ENCODE measurements at regions not wholly inside any gene's neighbourhood (a gene's known extent, or its start where the extent isn't known, plus 50 kb on each side); places are given as distances from the start of the nearest gene placed in this dataset.

DNA sequence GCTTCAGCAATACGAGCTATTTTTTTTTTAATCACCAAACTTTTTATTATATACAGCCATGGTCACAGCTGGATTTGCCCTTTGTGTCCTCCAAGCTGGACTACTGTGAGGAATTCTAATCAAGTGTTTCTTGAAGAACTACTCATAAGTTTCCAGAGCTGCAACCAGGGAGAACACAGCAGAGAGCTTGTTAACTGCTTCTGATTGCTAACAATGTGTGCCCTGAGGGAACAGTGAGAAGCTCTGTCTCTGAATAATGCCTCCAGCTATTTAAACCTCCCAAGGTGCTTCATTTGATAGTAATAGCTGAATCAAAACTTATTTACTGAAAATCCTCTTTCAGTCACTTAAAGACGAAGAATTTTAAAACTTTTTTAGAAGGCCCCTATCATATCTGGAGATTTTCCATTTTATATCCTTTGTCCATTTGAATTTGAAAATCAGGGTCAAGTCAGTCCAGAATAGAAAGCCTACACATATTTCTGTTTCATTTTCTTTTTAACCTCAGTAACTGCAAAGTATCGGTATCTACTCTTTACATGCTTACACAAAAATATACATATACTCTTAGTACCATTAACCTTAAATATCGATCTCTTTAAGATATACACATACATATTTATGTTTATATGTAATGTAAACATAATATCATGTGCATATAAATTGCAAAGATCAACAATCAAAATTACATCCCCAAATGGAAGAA, 1024.2 kb downstream of the GRM8 start:
- H3K27me3 Mint-ChIP-seq, result peaks cover 3% of the 10 kb centered on the region

DNA sequence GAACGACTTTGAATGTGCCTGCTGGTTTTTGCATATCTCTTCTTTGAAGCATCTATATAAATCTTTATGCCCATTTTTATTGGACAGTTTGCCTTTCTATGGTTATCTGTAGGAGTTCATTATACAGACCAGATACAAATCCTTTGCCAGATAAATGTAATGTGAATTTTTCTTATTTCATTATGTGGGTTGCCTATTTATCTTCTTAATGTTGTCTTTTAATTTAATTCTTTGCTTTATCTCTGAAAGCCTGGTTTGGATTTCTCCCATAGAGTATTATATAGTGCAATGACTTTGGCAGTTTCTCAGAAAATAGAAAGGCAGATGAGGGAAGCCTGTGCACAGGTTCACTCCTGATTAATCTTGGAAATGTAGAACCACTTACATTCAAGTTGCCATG, 1025.1 kb downstream of the GRM8 start:
- Mint-ChIP-seq H3K36me3 (ENCODE audit: insufficient read depth) (no peaks in the 10 kb centered on the region), H3K27me3 (no peaks in the 10 kb centered on the region), H3K27ac (no peak overlapping the region), H3K4me1 (ENCODE audit: low read depth) (no peaks in the 10 kb centered on the region), H3K4me3 (ENCODE audit: low read depth) (no peak overlapping the region), H3K9me3 (ENCODE audit: low read depth) (no peaks in the 10 kb centered on the region)
- TF ChIP-seq, protein P1, sequence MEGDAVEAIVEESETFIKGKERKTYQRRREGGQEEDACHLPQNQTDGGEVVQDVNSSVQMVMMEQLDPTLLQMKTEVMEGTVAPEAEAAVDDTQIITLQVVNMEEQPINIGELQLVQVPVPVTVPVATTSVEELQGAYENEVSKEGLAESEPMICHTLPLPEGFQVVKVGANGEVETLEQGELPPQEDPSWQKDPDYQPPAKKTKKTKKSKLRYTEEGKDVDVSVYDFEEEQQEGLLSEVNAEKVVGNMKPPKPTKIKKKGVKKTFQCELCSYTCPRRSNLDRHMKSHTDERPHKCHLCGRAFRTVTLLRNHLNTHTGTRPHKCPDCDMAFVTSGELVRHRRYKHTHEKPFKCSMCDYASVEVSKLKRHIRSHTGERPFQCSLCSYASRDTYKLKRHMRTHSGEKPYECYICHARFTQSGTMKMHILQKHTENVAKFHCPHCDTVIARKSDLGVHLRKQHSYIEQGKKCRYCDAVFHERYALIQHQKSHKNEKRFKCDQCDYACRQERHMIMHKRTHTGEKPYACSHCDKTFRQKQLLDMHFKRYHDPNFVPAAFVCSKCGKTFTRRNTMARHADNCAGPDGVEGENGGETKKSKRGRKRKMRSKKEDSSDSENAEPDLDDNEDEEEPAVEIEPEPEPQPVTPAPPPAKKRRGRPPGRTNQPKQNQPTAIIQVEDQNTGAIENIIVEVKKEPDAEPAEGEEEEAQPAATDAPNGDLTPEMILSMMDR (IDR thresholded peaks at IDR 0.05; ENCODE audit: unreplicated experiment), result no peak
- no peak for DNase-seq (ENCODE audit: low spot score, unreplicated experiment)

More for the DNA sequence above, 1024.2 kb downstream of the GRM8 start:
- Mint-ChIP-seq H3K4me1 (ENCODE audit: low read depth) (no peaks in the 10 kb centered on the region), H3K36me3 (ENCODE audit: insufficient read depth) (no peaks in the 10 kb centered on the region), H3K4me3 (ENCODE audit: low read depth) (no peak overlapping the region), H3K9me3 (ENCODE audit: low read depth) (no peaks in the 10 kb centered on the region), H3K27ac (no peak overlapping the region)
- TF ChIP-seq, protein P1 (IDR thresholded peaks at IDR 0.05; ENCODE audit: unreplicated experiment), result no peak
- DNase-seq (ENCODE audit: low spot score, unreplicated experiment), result no peak

DNA sequence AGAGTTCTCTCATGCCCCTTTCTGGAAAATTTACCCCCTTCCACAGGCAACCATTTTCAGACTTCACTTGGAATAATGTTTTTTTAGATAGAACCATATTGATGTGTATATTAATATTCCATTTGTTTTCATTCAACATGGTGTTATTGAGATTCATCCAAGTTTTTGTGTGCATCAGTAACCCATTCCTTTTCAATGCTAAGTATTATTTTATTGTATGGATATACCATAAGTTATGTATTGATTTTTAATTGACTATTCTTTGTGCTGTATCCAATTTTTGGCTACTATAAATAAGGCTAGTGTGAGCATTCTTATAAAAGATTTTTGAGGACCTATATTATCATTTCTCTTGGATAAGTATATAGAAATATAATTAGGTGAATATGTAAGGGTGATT, 1025.7 kb downstream of the GRM8 start:
- Mint-ChIP-seq H3K4me1 (ENCODE audit: low read depth) (no peaks in the 10 kb centered on the region), H3K4me3 (ENCODE audit: low read depth) (no peak overlapping the region)
- TF ChIP-seq, protein P1 (IDR thresholded peaks at IDR 0.05; ENCODE audit: unreplicated experiment), result no peak

DNA sequence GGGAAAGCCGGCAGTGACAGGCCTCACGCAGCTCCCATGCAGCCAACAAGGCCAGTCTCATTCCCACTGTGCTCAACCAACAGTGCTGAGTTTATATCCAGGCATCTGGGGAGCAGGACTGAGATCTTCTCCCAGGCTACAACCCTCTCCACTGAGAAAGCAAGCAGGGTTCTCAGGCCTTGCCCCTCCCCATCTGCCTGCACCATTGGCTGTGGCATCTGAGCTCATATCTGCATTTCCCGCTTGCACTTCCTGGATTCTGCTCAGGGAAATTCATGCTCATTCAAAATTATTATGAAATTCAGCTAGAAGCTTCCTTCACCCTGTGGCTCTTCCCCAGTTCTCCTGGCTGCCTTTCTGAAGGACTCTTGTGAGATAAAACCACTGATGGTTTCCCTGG, 1029.0 kb downstream of the GRM8 start:
- Mint-ChIP-seq H3K4me1 (ENCODE audit: low read depth) (no peaks in the 10 kb centered on the region), H3K27ac (no peak overlapping the region), H3K4me3 (ENCODE audit: low read depth) (no peak overlapping the region), H3K27me3 (no peaks in the 10 kb centered on the region), H3K36me3 (ENCODE audit: insufficient read depth) (no peaks in the 10 kb centered on the region), H3K9me3 (ENCODE audit: low read depth) (peaks cover 13% of the 10 kb centered on the region)
- no peak for DNase-seq (ENCODE audit: low spot score, unreplicated experiment)
- TF ChIP-seq, protein P1 (IDR thresholded peaks at IDR 0.05; ENCODE audit: unreplicated experiment), result no peak

More for the DNA sequence above, 1025.7 kb downstream of the GRM8 start:
- Mint-ChIP-seq H3K9me3 (ENCODE audit: low read depth) (no peaks in the 10 kb centered on the region), H3K36me3 (ENCODE audit: insufficient read depth) (no peaks in the 10 kb centered on the region), H3K27me3 (no peaks in the 10 kb centered on the region), H3K27ac (no peak overlapping the region)
- DNase-seq (ENCODE audit: low spot score, unreplicated experiment), result no peak

DNA sequence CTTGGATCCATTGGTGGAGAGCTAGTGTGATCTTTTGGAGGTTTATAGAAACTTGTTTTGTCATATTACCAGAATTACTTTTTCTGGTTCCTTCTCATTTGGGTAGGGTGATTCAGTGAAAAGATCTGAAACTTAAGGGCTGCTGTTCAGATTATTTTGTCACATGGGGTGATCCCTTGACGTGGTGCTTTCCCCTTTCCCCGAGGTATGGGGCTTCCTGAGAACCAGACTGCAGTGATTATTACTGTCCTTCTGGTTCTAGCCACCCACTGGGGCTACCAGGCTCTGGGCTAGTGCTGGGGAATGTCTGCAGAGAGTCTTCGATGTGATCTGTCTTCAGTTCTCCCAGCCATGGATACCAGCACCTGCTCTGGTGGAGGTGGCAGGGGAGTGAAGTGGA, 1030.0 kb downstream of the GRM8 start:
- Mint-ChIP-seq H3K27me3 (no peaks in the 10 kb centered on the region), H3K4me3 (ENCODE audit: low read depth) (no peak overlapping the region), H3K4me1 (ENCODE audit: low read depth) (no peaks in the 10 kb centered on the region), H3K9me3 (ENCODE audit: low read depth) (peaks cover 17% of the 10 kb centered on the region), H3K36me3 (ENCODE audit: insufficient read depth) (no peaks in the 10 kb centered on the region), H3K27ac (no peak overlapping the region)
- no peak for DNase-seq (ENCODE audit: low spot score, unreplicated experiment)
- TF ChIP-seq, protein P1 (IDR thresholded peaks at IDR 0.05; ENCODE audit: unreplicated experiment), result no peak

Data from progenitor cell of endocrine pancreas (in vitro differentiated cells).